ENCODE measurements at regions not wholly inside any gene's neighbourhood (a gene's known extent, or its start where the extent isn't known, plus 50 kb on each side); places are given as distances from the start of the nearest gene placed in this dataset.

- no peak for DNase-seq
These were observed 59.9 kb downstream of the GPR65 start for GRCh38 chr14:88064841-88065240.

- DNase-seq, result no peak
These were observed 64.7 kb downstream of the GPR65 start for GRCh38 chr14:88069677-88070076.

- DNase-seq, result no peak
These were observed 70.5 kb downstream of the GPR65 start for GRCh38 chr14:88075269-88075981.

- no peak for DNase-seq
These were observed 73.6 kb downstream of the GPR65 start for GRCh38 chr14:88078525-88078924.

GRCh38 chr14:88079624-88080023 lies 74.7 kb downstream of the GPR65 start:
- DNase-seq, result no peak

GRCh38 chr14:88085736-88086135 lies 80.8 kb downstream of the GPR65 start:
- no peak for DNase-seq

GRCh38 chr14:88089445-88089844 lies 84.5 kb downstream of the GPR65 start:
- no peak for DNase-seq

- DNase-seq, result no peak
These were observed 87.6 kb downstream of the GPR65 start for GRCh38 chr14:88092529-88092928.

- DNase-seq, result no peak
These were observed 90.9 kb downstream of the GPR65 start for GRCh38 chr14:88095791-88096190.

GRCh38 chr14:88098163-88098562 lies 93.2 kb downstream of the GPR65 start:
- DNase-seq, result no peak

- no peak for DNase-seq
These were observed 99.8 kb downstream of the GPR65 start for GRCh38 chr14:88104710-88105109.

- no peak for DNase-seq
These were observed 101.4 kb downstream of the GPR65 start for GRCh38 chr14:88106377-88106776.

GRCh38 chr14:88127669-88128068 lies 122.7 kb downstream of the GPR65 start:
- DNase-seq, result peak; percentile 10

- no peak for DNase-seq
These were observed 123.9 kb downstream of the GPR65 start for GRCh38 chr14:88128816-88129215.

GRCh38 chr14:88129306-88130056 lies 124.5 kb downstream of the GPR65 start:
- no peak for DNase-seq

- DNase-seq, result no peak
These were observed 125.1 kb downstream of the GPR65 start for GRCh38 chr14:88130057-88130432.
